ENCODE measurements at regions not wholly inside any gene's neighbourhood (a gene's known extent, or its start where the extent isn't known, plus 50 kb on each side); places are given as distances from the start of the nearest gene placed in this dataset.
"Not testable (repeated sequence)": the region's sequence is repeated elsewhere in the genome, so short reads cannot be mapped to it uniquely, and the experiment has no call there.

GRCh38 chr19:29884466-29884865, 57.6 kb upstream of the URI1 start:
- no peaks in the 10 kb centered on the region for H3K36me3 ChIP-seq (ENCODE audit: control insufficient read depth, insufficient read depth, low read length)

GRCh38 chr19:29886106-29886505, 55.9 kb upstream of the URI1 start:
- H3K9me3 ChIP-seq (ENCODE audit: control insufficient read depth, low read length); H3K36me3 ChIP-seq (ENCODE audit: control insufficient read depth, insufficient read depth, low read length); H3K27me3 ChIP-seq (ENCODE audit: control insufficient read depth, insufficient read depth, low read length, poor library complexity, severe bottlenecking); H3K4me1 ChIP-seq (ENCODE audit: control insufficient read depth, insufficient read depth, low read length); H3K4me3 ChIP-seq (ENCODE audit: insufficient read depth, low read depth, low read length); H3K27ac ChIP-seq (ENCODE audit: insufficient read depth, low read depth, low read length, poor library complexity, severe bottlenecking): not testable (repeated sequence)
- WGBS, 2 experiments, result 86 to 90% methylated on average over 7 of the region's 7 CpGs

More at GRCh38 chr19:29884466-29884865, 57.6 kb upstream of the URI1 start:
- Histone ChIP-seq H3K9me3 (ENCODE audit: control insufficient read depth, low read length) (no peaks in the 10 kb centered on the region), H3K27me3 (ENCODE audit: control insufficient read depth, insufficient read depth, low read length, poor library complexity, severe bottlenecking) (no peaks in the 10 kb centered on the region), H3K4me1 (ENCODE audit: control insufficient read depth, insufficient read depth, low read length) (no peaks in the 10 kb centered on the region), H3K27ac (ENCODE audit: insufficient read depth, low read depth, low read length, poor library complexity, severe bottlenecking) (no peak overlapping the region), H3K4me3 (ENCODE audit: insufficient read depth, low read depth, low read length) (no peak overlapping the region)
- 88 to 89% methylated on average over 9 of the region's 9 CpGs for WGBS, 2 experiments

GRCh38 chr19:29886586-29886985, 55.5 kb upstream of the URI1 start:
- H3K9me3 ChIP-seq (ENCODE audit: control insufficient read depth, low read length), result no peaks in the 10 kb centered on the region
- no peaks in the 10 kb centered on the region for H3K36me3 ChIP-seq (ENCODE audit: control insufficient read depth, insufficient read depth, low read length)
- H3K4me3 ChIP-seq (ENCODE audit: insufficient read depth, low read depth, low read length), result no peak overlapping the region
- no peaks in the 10 kb centered on the region for H3K4me1 ChIP-seq (ENCODE audit: control insufficient read depth, insufficient read depth, low read length)
- H3K27me3 ChIP-seq (ENCODE audit: control insufficient read depth, insufficient read depth, low read length, poor library complexity, severe bottlenecking), result no peaks in the 10 kb centered on the region
- WGBS, 2 experiments, result 95 to 96% methylated on average over 6 of the region's 6 CpGs
- no peak overlapping the region for H3K27ac ChIP-seq (ENCODE audit: insufficient read depth, low read depth, low read length, poor library complexity, severe bottlenecking)

GRCh38 chr19:29887442-29887855, 54.6 kb upstream of the URI1 start:
- no peaks in the 10 kb centered on the region for H3K36me3 ChIP-seq (ENCODE audit: control insufficient read depth, insufficient read depth, low read length)
- 61 to 62% methylated on average over 2 of the region's 2 CpGs for WGBS, 2 experiments

GRCh38 chr19:29888047-29888446, 54.0 kb upstream of the URI1 start:
- not testable (repeated sequence) for H3K9me3 ChIP-seq (ENCODE audit: control insufficient read depth, low read length); H3K36me3 ChIP-seq (ENCODE audit: control insufficient read depth, insufficient read depth, low read length); H3K27ac ChIP-seq (ENCODE audit: insufficient read depth, low read depth, low read length, poor library complexity, severe bottlenecking); H3K4me3 ChIP-seq (ENCODE audit: insufficient read depth, low read depth, low read length); H3K4me1 ChIP-seq (ENCODE audit: control insufficient read depth, insufficient read depth, low read length); H3K27me3 ChIP-seq (ENCODE audit: control insufficient read depth, insufficient read depth, low read length, poor library complexity, severe bottlenecking)
- WGBS, 2 experiments, result 85 to 87% methylated on average over 3 of the region's 3 CpGs

More at GRCh38 chr19:29887442-29887855, 54.6 kb upstream of the URI1 start:
- H3K4me3 ChIP-seq (ENCODE audit: insufficient read depth, low read depth, low read length), result no peak overlapping the region
- no peak overlapping the region for H3K27ac ChIP-seq (ENCODE audit: insufficient read depth, low read depth, low read length, poor library complexity, severe bottlenecking)
- no peaks in the 10 kb centered on the region for H3K27me3 ChIP-seq (ENCODE audit: control insufficient read depth, insufficient read depth, low read length, poor library complexity, severe bottlenecking)
- H3K9me3 ChIP-seq (ENCODE audit: control insufficient read depth, low read length), result no peaks in the 10 kb centered on the region
- no peaks in the 10 kb centered on the region for H3K4me1 ChIP-seq (ENCODE audit: control insufficient read depth, insufficient read depth, low read length)

GRCh38 chr19:29889702-29890101, 52.3 kb upstream of the URI1 start:
- H3K4me1 ChIP-seq (ENCODE audit: control insufficient read depth, insufficient read depth, low read length), result no peaks in the 10 kb centered on the region
- H3K27ac ChIP-seq (ENCODE audit: insufficient read depth, low read depth, low read length, poor library complexity, severe bottlenecking), result no peak overlapping the region
- H3K27me3 ChIP-seq (ENCODE audit: control insufficient read depth, insufficient read depth, low read length, poor library complexity, severe bottlenecking), result no peaks in the 10 kb centered on the region

GRCh38 chr19:29890392-29890791, 51.6 kb upstream of the URI1 start:
- Histone ChIP-seq H3K4me3 (ENCODE audit: insufficient read depth, low read depth, low read length) (no peak overlapping the region), H3K36me3 (ENCODE audit: control insufficient read depth, insufficient read depth, low read length) (no peaks in the 10 kb centered on the region), H3K27me3 (ENCODE audit: control insufficient read depth, insufficient read depth, low read length, poor library complexity, severe bottlenecking) (no peaks in the 10 kb centered on the region), H3K9me3 (ENCODE audit: control insufficient read depth, low read length) (no peaks in the 10 kb centered on the region), H3K27ac (ENCODE audit: insufficient read depth, low read depth, low read length, poor library complexity, severe bottlenecking) (no peak overlapping the region), H3K4me1 (ENCODE audit: control insufficient read depth, insufficient read depth, low read length) (no peaks in the 10 kb centered on the region)
- 91 to 93% methylated on average over 1 of the region's 1 CpG for WGBS, 2 experiments

More at GRCh38 chr19:29889702-29890101, 52.3 kb upstream of the URI1 start:
- Histone ChIP-seq H3K36me3 (ENCODE audit: control insufficient read depth, insufficient read depth, low read length) (no peaks in the 10 kb centered on the region), H3K9me3 (ENCODE audit: control insufficient read depth, low read length) (no peaks in the 10 kb centered on the region), H3K4me3 (ENCODE audit: insufficient read depth, low read depth, low read length) (no peak overlapping the region)

All from ectodermal cell (in vitro differentiated cells).